Renal cortical epithelial cell (primary cell): ENCODE measurements at regions not wholly inside any gene's neighbourhood (a gene's known extent, or its start where the extent isn't known, plus 50 kb on each side); places are given as distances from the start of the nearest gene placed in this dataset.
A peak's percentile ranks its signal among the peaks of the same experiment; 100 is the strongest.
"Not testable (repeated sequence)": the region's sequence is repeated elsewhere in the genome, so short reads cannot be mapped to it uniquely, and the experiment has no call there.

ENCODE experiments used
- DNase-seq: peaks from one replicate; pipeline ENCODE4 v3.0.0-alpha.2; 2011; ENCODE audit warnings: low read depth

GRCh38 chr7:55261386-55261770 lies 103.8 kb upstream of the LANCL2 start:
- no peak for DNase-seq

GRCh38 chr7:55265328-55265727 lies 99.8 kb upstream of the LANCL2 start:
- DNase-seq = not testable (repeated sequence)

GRCh38 chr7:55265836-55266642 lies 99.1 kb upstream of the LANCL2 start:
- no peak for DNase-seq

GRCh38 chr7:55271069-55271626 lies 94.0 kb upstream of the LANCL2 start:
- peak; percentile 12 for DNase-seq

GRCh38 chr7:55271661-55272060 lies 93.5 kb upstream of the LANCL2 start:
- DNase-seq = no peak

GRCh38 chr7:55272328-55272727 lies 92.8 kb upstream of the LANCL2 start:
- DNase-seq = no peak

- DNase-seq = no peak
Measured at GRCh38 chr7:55273186-55273980, 91.8 kb upstream of the LANCL2 start.

GRCh38 chr7:55274156-55274555 lies 91.0 kb upstream of the LANCL2 start:
- no peak for DNase-seq

GRCh38 chr7:55275291-55276200 lies 89.6 kb upstream of the LANCL2 start:
- no peak for DNase-seq

- no peak for DNase-seq
Measured at GRCh38 chr7:55276572-55277295, 88.4 kb upstream of the LANCL2 start.

GRCh38 chr7:55277916-55278315 lies 87.2 kb upstream of the LANCL2 start:
- no peak for DNase-seq

GRCh38 chr7:55278321-55278720 lies 86.8 kb upstream of the LANCL2 start:
- DNase-seq = no peak

GRCh38 chr7:55279080-55279845 lies 85.9 kb upstream of the LANCL2 start:
- no peak for DNase-seq

- peak; percentile 62 for DNase-seq
Measured at GRCh38 chr7:55280031-55280454, 85.1 kb upstream of the LANCL2 start.

- DNase-seq = no peak
Measured at GRCh38 chr7:55285665-55286064, 79.5 kb upstream of the LANCL2 start.

GRCh38 chr7:55286666-55287065 lies 78.5 kb upstream of the LANCL2 start:
- no peak for DNase-seq

GRCh38 chr7:55288070-55288824 lies 76.9 kb upstream of the LANCL2 start:
- DNase-seq = no peak

GRCh38 chr7:55296070-55296469 lies 69.1 kb upstream of the LANCL2 start:
- no peak for DNase-seq

- DNase-seq = no peak
Measured at GRCh38 chr7:55299273-55299967, 65.7 kb upstream of the LANCL2 start.
